GM21529 (cell line): ENCODE measurements at regions not wholly inside any gene's neighbourhood (a gene's known extent, or its start where the extent isn't known, plus 50 kb on each side); places are given as distances from the start of the nearest gene placed in this dataset.

ENCODE experiments used
- ATAC-seq: cut with Tn5 transposase; IDR thresholded peaks from one replicate; pipeline ENCODE4 v1.9.1; 2021; ENCODE audit not compliant: unreplicated experiment

DNA sequence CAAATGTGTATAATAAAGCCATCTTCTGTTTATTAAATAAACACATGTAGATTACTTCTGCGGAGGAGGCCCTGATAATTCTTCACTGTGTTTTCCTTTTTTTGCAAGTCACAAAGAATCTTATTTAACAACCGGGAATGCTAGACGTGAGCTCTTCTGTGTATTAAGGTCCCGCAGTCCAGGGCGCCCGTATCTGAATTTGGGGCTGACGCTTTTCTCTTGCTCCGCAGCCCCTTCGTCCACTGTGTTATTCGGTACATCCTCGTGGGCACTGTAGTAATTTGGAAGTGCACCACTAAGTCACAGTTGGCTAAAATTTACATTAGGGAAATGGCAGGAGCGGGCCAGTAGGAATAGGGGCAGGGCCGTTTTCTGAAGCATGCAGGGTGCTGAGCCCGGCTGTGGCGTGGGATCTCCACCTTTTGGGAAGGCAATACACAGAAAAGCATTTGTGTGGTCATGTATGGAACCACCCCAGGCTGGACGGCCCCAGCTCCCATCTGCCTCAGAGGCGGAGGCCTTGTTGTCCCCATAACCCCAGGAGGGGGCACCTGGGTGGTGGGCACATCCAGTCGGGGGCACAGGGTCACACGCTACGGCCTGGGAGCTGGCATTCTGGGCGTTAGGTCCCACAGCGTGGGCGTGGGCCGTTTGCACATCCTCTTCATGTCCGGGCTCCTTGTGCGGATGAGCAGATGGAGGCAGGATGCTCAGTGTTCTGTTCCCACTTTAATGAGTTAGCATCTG lies 258.7 kb upstream of the IRX4 start:
- no peak for ATAC-seq

DNA sequence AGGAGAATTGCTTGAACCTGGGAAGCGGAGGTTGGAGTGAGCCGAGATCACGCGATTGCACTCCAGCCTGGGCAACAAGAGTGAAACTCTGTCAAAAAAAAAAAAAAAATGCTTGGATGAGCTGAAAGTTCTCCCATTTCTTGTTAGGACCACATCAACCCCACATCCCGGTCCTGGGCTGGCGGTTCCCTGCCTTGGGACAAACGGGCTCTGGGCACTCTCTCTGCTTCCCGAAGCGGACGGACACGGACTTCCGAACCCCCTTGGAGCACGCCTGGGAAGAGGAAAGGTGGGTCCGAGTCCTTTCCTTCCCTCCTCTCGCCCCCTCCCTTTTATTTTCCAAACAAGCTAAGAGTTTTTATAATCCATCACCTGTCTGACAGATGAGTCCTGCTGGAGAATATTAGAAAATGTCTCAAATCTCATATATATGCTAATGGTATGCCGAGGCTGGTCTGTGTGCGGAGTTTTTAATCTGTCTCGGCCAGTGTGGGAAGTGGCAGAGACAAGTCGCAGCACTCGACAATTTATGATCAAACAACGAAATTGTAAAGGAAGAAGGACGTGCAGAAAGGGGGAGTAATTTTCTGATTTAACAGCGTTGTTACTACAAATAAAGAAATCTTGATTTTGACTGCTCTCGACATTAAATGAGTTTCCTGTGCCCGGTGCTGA lies 257.9 kb upstream of the IRX4 start:
- no peak for ATAC-seq

DNA sequence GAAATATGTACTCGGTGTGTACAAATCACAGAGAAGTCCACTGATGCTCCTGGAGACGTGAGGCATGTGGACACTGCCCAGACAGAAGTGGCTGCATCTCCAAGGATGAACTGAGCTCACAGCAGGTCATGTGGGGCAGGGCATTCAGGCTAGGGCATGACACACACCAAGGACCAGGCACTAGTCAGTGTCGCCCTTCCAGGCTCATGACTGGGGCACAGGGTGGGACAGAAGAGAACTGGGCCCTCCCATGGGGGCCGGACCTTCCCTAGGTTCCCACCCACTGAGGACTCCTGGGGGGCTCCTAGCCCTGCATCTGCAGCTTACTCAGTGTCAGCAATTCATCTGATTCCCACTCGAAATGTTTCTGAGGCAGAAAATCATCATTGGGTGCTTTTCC lies 256.8 kb upstream of the IRX4 start:
- ATAC-seq, result no peak

DNA sequence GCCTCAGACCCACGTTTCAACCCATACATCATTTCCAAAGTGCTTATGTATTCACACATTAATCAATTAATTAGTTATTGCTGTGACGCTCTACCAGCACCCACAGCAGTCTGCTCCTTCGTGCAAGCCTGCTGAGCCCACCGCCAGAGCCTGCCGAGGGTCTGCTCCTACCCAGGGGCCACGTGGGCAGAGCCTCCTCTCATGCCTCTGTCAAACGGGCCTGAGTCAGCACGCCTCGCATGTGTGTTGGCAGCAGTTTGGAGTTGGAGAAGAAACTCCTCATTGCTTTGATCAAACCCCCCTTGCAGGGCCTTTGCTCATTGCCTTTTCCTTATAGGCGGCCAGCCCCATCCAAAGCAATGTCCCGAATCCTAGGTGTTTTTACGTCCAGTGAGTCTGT lies 256.2 kb upstream of the IRX4 start:
- ATAC-seq, result no peak

DNA sequence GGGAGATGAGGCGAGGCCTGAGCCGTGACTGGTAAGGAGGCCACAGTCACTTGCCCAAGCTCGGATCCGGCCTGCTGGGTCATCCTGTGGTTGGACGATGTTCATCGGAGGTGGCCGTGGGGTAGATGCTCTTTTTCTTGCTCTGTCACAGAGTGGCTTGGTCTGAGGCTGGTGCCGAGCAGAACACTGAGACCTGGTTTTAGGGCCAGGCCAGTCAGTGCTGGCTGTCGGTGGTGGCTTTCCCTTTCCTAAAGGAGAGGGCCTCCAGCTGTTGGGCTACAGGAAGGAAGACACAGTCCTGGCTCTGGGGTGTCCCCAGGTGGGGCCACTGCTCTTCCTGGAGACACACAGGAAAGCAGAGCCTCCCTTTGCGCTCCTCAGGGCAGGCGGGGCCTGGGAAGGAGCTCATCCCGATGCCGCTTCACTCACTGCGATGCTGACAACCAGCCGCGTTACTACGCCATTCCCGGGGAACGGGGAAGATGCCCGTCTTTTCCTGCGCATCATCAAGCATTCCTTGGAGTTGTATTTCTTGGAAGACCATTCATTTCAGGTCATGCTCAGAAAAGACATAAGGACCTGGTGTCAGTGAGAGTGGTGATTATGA lies 254.8 kb upstream of the IRX4 start:
- no peak for ATAC-seq

DNA sequence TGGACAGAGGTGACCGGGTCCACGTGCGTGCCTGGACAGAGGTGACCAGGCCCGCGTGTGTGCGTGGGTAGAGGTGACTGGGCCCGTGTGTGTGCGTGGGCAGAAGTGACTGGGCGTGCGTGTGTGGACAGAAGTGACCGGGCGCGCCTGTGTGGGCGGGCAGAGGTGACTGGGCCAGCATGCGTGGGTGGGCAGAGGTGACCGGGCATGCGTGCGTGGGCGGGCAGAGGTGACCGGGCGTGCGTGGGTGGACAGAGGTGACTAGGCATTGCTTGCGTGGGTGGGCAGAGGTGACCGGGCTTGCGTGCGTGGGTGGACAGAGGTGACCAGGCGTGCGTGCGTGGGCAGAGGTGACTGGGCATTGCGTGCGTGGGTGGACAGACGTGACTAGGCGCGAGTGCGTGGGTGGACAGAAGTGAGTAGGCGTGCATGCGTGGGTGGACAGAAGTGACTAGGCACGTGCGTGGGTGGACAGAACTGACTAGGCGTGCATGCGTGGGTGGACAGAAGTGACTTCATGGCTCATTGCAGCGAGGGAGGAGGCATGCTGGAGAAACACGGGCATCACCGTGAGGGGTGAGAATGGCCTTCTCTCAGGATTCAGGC lies 254.1 kb upstream of the IRX4 start:
- ATAC-seq, result no peak

DNA sequence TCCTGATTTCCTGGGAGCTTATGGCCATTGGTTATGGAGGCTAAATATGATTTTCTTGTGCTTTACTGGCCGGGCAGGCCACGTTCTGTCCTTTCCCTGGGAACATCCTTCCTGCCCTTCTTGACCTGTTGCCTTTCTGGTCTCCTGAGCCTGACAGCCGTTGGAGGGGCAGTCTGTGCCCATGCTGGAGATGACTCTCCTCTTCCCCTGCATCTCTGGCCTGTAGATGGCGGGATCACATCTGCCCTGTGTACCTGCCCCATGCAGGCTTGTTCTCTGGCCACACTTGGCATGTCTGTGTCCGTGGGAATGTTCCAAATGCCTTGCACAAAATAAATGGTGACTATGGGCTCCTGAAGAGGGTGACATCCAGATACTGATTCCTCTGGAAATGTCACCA lies 253.1 kb upstream of the IRX4 start:
- no peak for ATAC-seq

DNA sequence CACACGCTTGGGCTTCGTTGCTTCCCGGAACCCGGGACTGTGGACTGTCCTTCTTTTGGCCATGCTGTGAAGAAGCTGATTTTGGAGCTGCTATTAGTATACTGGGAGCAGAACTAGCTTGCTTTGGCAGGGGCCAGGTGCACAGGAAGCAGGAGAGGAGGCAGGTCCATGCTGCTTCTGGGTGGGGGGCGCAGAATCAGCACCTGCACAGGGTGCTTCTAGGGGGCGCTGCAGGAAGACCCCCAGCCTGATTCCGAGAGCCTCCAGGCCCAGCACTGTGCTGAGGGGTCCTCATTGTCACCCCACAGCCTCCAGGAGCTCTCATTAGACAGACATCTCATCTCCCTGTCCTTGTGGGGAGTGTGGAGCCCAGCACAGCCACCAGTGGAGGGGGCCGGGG lies 252.6 kb upstream of the IRX4 start:
- ATAC-seq, result no peak

DNA sequence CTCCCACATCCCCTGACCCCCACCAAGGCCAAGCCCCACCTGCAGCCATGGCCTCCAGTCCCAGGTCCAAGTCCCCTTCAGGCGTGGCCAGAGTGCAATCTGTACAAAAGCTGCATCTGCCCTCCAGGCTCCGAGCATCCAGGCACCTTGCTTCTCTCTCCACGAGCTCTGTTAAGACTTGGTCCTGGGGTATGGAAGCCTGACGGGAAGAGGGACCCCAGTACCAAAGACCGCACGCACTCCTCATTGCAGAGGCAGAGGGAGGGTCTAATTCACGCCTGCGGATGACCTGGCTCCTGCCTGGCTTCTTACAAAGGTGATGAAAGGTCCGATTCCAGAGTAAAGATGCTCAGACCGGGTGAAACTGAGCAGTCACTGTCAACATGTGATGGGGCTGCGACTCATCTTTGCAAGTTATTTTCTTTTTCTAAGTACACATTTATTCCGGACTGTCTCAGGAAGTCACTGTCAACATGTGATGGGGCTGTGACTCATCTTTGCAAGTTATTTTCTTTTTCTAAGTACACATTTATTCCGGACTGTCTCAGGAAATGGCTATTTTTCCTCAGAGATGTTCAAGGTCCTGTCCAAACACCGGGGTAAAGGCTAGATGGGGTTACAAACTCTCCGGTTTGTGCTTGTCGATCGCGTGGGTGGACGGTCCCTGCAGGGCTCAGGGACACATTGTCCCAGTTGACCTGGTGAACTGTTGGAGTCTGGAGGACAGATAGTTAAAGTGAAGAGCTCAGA lies 252.0 kb upstream of the IRX4 start:
- no peak for ATAC-seq

DNA sequence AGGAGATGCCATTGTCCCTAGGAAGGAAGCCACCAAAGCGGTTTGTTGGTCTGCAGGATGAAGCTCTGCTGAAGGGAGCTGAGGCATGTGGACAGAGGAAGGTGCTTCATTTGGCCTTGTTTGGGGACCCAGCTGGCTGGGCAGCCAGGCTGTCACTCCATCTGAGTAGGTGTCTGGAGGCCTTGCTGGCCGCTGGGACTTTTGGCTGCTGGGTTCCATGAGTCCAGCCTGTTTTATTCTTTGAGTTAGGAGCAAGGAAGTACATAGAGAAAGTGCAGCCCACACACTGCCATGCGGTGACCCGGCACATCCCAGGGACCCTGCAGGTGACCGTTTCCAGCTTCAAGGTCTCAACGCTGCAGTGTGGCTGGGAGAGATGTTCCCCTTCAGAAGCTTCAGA lies 251.2 kb upstream of the IRX4 start:
- ATAC-seq, result no peak

DNA sequence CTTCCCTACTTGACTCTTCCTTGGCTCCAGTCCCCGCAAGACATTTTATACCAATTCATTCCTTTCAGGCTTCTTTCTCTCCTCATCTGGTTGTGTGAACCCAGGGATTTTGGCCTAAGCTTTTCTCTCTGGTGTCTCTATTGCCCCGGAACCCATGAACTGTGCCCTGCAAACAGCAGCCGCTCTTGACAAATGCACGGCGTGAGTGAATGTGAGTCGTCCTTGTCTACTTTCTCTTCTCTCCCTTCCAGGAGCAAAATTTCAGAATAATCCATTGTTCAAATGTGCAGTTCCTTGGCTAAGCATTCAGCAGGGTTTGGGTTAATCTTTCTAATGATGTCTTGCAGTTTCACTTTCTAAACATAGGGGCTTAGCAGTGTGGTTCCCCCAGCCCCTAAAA lies 250.4 kb upstream of the IRX4 start:
- ATAC-seq, result no peak

DNA sequence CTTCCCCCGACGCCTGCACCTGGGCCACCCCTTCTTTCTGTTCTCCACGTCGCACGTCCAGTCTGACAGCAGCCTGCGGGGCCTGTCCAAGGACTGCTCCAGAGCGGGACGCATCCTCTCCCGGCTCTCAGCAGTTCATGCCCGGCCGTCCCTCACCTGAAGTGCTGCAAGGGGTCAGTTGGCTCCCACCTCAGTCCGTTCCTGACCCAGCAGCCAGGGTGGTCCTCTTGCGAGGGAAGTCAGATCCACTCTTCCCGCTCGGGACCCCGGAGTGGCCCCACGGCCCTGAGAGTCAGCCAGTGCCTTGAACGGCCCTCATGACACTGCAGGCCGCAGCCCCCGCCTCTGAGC lies 249.7 kb upstream of the IRX4 start:
- no peak for ATAC-seq

DNA sequence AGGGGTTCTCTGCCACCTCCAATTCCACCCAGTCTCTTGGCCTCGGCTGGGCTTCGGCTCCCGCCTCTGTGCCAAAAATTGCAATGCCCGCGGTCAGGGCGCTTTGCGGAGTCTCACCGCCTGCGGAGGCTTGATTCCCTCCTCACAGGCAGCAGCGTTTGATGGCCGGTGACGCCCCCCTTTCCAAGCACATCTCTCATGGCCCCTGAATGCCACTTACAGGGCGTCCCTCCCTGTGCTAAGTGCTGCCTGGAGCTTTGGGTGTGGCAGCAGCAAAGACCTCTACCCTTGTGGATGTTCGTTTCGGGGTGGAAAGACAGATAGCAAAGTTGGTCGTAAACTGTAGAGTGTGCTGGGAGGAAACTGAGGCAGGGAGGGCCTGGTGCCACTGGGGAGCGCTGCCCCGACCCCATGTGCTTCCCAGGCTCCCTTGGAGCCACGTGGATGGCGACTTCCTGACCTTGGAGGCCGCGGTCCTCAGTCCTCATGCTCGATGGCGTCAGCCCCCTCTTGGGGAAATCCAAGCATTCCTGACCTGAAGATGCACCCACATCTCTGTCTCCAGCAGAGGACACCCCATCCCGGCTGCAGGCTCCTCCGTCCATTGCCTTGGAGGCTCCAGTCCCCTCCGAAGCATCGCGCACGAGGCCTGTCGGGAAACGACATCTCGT lies 249.2 kb upstream of the IRX4 start:
- no peak for ATAC-seq

DNA sequence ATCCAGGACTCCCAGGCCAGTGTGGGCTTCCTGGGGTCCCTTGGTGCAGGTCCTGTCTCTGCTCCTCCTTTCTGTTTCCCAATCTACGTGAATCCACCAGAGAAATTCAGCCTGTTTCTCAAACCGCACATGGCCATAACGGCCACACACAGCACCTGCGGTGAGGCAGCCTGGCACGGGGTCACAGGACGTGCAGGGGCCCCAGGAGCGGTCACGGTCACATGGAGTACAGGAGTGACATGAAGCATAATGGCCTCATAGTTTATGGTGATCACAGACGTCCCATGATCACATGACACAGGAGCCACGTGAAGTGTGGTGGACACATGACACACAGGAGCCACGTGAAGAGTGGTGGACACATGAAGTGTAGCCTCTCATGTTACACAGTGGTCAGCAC lies 248.5 kb upstream of the IRX4 start:
- ATAC-seq, result no peak

DNA sequence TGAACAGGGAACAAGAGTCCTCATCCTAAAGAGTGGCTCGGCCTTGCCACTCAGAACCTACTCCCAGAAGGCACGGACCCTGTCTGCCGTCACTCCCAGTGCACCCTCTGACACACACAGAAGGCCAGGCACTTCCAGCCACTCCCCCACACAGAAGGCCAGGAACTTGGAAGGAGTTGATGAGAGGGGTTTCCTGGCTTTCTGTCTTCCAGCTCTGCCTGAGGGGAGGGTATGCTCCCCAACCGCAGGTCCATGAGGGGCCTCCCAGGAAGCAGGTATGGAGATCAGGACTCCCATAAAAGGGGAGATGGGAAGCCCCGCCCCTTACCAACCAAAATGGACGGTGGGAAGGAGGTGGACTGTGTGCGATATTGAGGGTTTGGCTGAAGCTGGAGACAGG lies 247.6 kb upstream of the IRX4 start:
- ATAC-seq, result no peak

DNA sequence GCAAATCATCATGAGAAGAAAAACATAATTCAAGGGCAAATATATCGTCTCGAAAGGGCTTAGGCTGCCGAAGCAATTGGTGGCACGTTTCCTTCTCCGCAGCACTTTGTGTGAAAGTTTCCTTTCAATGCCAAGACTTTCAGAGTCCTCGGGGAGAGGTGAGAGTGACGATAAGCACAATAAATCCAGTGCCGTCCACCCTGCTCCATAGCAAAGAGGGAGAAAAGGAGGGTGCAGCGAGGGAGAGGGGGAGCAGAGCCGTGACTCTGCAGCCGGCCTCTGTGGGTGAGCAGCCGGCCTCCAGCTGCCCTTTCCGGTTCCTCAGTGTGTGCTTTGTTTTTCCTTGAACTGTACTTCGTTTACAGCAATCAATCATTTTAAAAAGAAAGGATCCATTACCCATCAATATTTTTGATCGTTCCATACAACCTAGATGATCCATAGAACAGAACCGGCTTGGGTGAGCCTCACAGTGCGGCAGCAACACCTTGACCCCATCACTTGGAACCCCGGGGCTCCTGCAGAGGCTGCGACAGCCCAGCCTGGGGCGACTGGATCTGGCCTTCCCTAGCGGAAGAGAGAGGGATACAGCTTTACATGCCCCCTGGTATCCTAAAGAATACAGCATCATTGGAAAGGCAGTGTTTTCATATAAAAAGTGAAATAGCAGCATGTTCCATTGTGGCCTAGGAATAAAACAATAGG lies 247.0 kb upstream of the IRX4 start:
- ATAC-seq, result no peak

DNA sequence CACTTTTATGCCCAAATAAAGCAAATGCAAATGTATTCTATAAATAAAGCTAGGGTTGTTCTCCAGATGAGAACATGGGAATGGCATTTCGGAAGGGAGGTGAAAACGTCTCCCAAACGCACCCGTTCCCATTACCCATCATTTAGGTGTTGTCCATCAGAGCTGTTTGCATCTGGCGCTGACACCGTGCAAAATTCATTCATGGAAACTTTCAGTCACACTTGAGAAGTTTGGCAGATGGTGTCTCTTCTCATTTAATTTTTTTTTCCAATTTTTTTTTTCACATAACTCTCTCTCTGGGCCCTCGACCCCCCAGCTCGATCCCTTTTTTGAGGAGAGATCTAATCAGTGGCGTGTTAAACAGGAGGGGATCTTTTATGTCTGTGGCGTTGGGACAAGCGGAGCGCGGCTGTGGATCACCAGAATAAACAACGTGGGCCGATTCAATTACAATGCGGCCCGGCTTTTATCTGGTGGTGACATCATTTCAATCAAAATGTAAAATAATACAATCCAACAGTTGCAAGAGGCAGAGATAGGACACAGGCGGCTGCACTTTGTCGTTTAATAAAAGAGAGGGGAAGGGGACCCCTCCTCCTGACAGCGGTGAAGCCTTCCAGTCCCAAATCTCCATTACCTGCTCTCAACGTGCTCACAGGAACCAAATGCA lies 246.1 kb upstream of the IRX4 start:
- no peak for ATAC-seq

DNA sequence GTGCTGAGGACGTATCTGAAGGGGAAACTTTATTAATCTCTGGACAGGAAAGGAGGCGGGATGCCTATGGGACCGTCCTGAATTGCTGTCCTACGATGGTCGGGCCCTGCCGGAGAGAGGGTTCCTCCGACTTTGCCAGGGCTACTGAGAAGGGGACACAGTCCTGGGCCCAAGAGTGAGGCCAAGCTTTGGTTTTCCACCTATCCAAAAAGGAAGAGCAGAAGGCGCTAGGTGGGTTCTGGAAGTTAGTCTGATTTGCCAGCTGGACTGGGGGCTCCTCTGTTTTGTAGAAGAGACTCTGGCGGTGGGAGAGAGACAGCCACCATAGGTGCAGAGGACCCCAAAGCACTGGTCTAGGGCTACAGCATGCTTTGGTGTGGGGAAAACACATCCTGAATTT lies 243.8 kb upstream of the IRX4 start:
- ATAC-seq, result no peak

DNA sequence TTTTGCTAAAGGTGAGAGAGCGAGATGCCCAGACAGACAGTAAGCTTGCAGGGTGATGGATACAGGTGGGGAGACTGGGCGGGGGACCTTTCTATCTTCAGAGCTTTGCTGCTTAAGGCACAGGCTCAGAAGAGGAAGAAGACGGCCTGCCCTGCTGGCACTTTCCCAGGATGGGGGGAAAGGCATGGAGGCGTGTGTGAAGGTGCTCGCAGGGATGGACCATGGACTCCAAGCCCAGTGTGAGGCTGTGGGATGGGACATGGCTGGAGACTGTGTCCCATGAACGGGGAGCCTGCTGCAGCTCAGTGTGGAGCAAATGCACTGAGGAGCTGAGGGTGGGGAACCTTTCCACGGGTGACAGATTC lies 243.2 kb upstream of the IRX4 start:
- no peak for ATAC-seq
